Progenitor cell of endocrine pancreas (in vitro differentiated cells): ENCODE measurements at regions not wholly inside any gene's neighbourhood (a gene's known extent, or its start where the extent isn't known, plus 50 kb on each side); places are given as distances from the start of the nearest gene placed in this dataset.

Experiments used
- DNase-seq: peaks from one replicate; pipeline ENCODE4 v3.0.0; 2021; ENCODE audit warnings: low spot score; ENCODE audit not compliant: unreplicated experiment
- H3K27ac Mint-ChIP-seq: 2 replicates; pipeline ENCODE4 v1.8.0; 2021; ENCODE audit warnings: mild to moderate bottlenecking, moderate library complexity, mixed read lengths
- H3K27me3 Mint-ChIP-seq: 2 replicates; pipeline ENCODE4 v1.8.0; 2021; ENCODE audit warnings: mixed read lengths
- H3K36me3 Mint-ChIP-seq: 2 replicates; pipeline ENCODE4 v1.8.0; 2022; ENCODE audit warnings: mixed read lengths; ENCODE audit not compliant: insufficient read depth
- H3K4me1 Mint-ChIP-seq: 2 replicates; pipeline ENCODE4 v1.8.0; 2021; ENCODE audit warnings: low read depth, mixed read lengths
- H3K4me3 Mint-ChIP-seq: 2 replicates; pipeline ENCODE4 v1.8.0; 2021; ENCODE audit warnings: low read depth, mild to moderate bottlenecking, moderate library complexity, mixed read lengths
- H3K9me3 Mint-ChIP-seq: 2 replicates; pipeline ENCODE4 v1.8.0; 2021; ENCODE audit warnings: low read depth, mixed read lengths
- TF ChIP-seq, protein P1 (sequence below): fragments of 200-600 bp; sonication (generic); IDR thresholded peaks from one replicate; pipeline ENCODE4 v1.5.0; 2021; ENCODE audit warnings: antibody characterized with exemption, mild to moderate bottlenecking; ENCODE audit not compliant: unreplicated experiment

DNA sequence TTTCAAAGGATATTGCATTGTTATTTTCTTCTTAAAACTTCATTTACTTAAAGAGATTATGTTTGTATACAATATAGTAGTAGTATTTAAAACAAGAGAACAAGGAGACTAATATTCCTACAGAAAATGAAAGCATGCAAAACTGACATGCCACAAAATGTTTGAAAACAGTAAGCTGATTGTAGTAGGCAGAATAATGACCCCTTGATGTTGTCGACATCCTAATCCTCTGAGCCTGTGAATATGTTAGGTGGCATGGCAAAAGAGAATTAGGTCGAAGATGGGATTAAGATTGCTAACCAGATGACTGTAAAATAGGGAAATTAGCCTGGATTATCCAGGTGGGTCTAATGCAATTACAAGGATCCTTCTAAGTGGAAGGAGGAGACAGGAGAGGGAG lies 522.2 kb upstream of the NR3C2 start:
- TF ChIP-seq, protein P1, sequence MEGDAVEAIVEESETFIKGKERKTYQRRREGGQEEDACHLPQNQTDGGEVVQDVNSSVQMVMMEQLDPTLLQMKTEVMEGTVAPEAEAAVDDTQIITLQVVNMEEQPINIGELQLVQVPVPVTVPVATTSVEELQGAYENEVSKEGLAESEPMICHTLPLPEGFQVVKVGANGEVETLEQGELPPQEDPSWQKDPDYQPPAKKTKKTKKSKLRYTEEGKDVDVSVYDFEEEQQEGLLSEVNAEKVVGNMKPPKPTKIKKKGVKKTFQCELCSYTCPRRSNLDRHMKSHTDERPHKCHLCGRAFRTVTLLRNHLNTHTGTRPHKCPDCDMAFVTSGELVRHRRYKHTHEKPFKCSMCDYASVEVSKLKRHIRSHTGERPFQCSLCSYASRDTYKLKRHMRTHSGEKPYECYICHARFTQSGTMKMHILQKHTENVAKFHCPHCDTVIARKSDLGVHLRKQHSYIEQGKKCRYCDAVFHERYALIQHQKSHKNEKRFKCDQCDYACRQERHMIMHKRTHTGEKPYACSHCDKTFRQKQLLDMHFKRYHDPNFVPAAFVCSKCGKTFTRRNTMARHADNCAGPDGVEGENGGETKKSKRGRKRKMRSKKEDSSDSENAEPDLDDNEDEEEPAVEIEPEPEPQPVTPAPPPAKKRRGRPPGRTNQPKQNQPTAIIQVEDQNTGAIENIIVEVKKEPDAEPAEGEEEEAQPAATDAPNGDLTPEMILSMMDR, result no peak
- Mint-ChIP-seq H3K36me3 (no peaks in the 10 kb centered on the region), H3K27ac (no peak overlapping the region), H3K9me3 (no peaks in the 10 kb centered on the region), H3K4me3 (no peak overlapping the region), H3K4me1 (no peaks in the 10 kb centered on the region), H3K27me3 (no peaks in the 10 kb centered on the region)
- DNase-seq, result no peak

DNA sequence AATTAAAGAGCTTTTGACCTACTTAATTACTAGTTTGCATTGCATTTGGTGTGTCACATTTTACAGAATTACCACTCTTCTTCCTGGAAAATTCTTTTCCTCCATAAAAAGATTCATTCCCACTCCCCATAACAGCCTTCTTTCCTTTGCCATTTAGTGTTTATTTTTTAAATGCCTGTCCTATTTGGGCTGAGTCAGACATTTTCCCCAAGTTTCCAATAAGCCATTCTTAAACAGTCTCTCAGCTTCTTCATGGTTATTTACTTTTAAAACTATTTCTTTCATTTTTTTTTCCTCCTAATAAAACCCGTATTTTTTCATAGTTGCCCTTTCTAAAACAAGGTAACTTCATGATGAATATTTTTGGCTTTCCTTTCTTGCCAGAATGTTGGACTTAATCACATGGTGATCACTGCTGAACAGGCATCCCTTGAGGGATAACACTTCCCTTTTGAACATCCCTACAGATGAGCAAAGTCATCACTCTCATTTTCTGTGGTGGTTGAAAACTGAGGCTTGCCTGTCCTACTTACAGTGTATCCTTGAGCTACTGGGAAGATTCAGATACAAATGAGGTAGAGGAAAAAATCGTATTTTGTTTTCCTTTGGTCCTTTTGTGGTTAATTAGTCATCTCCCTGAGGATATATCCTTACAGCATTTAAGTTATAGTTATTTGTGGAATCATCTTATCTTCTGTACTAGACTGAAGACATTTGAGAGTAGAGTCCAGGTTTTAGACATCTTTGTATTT lies 520.5 kb upstream of the NR3C2 start:
- Mint-ChIP-seq H3K4me1 (no peaks in the 10 kb centered on the region), H3K36me3 (no peaks in the 10 kb centered on the region), H3K27me3 (no peaks in the 10 kb centered on the region), H3K4me3 (no peak overlapping the region), H3K27ac (no peak overlapping the region), H3K9me3 (no peaks in the 10 kb centered on the region)
- DNase-seq, result no peak
- TF ChIP-seq, protein P1, result no peak

DNA sequence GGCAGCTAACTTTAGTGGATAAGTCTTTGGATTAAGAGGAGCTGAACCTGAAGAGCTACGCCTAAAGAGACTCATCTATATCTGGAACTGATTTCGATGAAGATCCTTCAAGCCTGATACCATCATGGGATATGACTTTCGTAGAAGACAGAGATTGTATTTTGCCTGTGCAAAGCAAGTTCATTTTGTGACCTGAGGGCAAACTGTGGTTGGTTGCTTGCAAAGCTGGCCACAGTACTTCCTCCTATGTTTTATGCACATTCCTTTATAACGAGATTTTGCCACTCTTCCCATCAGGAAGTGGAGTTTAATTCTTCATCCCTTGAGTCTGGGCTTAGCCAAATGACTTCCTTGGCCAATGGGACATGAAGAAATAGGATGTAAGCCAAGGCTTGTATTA lies 519.3 kb upstream of the NR3C2 start:
- Mint-ChIP-seq H3K9me3 (no peaks in the 10 kb centered on the region), H3K27ac (no peak overlapping the region), H3K27me3 (no peaks in the 10 kb centered on the region), H3K4me1 (no peaks in the 10 kb centered on the region), H3K4me3 (no peak overlapping the region), H3K36me3 (no peaks in the 10 kb centered on the region)
- TF ChIP-seq, protein P1, result no peak
- DNase-seq, result no peak

DNA sequence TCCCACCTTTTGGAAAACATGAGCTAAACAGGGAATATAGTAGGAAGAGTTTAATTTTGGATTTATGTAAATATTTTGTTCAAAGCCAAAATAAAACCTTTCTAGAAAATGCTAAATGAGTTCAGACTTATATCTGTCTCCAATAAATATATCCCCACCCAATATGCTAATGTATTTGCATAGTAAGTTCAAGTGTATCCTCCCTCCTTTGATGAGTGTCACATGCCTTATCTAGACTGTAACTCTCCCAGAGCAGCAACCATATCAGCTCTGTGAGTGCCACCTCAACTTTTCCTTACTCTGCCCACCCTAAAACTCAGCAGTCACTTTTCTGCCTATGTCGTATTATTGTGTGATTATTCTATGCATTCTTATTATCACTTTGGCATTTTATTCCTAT lies 516.1 kb upstream of the NR3C2 start:
- no peak overlapping the region for H3K4me3 Mint-ChIP-seq
- no peak for DNase-seq
- H3K36me3 Mint-ChIP-seq, result no peaks in the 10 kb centered on the region
- H3K27me3 Mint-ChIP-seq, result no peaks in the 10 kb centered on the region
- no peak overlapping the region for H3K27ac Mint-ChIP-seq
- TF ChIP-seq, protein P1, result no peak
- H3K9me3 Mint-ChIP-seq, result no peaks in the 10 kb centered on the region
- no peaks in the 10 kb centered on the region for H3K4me1 Mint-ChIP-seq

DNA sequence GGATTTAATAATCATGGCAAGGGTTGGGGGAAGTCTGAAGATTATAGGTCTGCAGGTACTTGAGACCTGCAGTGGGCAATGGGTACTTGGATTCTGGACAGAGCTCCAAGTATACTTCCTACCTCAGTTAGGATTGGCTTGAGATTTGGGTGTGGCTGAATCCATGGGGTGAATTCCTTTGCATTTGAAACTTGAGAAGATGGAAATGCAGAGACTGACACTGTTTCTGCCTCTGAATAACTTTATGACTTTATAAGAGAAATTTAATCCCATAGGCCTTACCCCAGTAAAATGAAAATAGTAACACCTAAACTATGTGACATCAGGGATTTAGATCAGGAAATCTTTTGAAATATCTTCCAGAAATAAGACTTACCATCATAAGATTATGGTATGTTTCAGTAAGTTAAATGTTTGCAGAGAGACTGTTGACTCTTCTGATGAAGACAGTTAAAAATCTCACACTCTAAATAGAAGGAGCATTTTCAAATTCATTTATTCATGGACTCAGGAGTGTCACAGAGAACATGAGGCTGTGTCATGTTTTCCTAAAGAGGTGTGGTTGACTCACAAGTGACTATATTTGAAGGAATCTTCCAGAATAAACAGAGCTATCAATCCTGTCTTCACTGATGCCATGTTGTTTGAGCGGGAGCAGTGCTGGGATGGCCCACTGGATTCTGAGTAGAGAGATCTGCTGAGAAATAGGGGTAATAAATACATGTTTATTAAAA lies 513.5 kb upstream of the NR3C2 start:
- Mint-ChIP-seq H3K9me3 (no peaks in the 10 kb centered on the region), H3K4me3 (no peak overlapping the region), H3K27ac (no peak overlapping the region), H3K4me1 (no peaks in the 10 kb centered on the region), H3K27me3 (no peaks in the 10 kb centered on the region), H3K36me3 (no peaks in the 10 kb centered on the region)
- no peak for DNase-seq
- TF ChIP-seq, protein P1, result no peak
